Smooth muscle cell (in vitro differentiated cells): ENCODE measurements at regions not wholly inside any gene's neighbourhood (a gene's known extent, or its start where the extent isn't known, plus 50 kb on each side); places are given as distances from the start of the nearest gene placed in this dataset.

Experiments
- DNase-seq: peaks from one replicate; lab custom pipeline; 2025; ENCODE audit not compliant: unreplicated experiment; lab: John Stamatoyannopoulos, UW
- H2AFZ ChIP-seq: fragments of 200-600 bp; sonication (generic); 2 replicates; pipeline ENCODE4 v1.6.0; 2016; ENCODE audit warnings: antibody characterized with exemption, low read depth, mild to moderate bottlenecking
- H3F3A ChIP-seq: fragments of 200-600 bp; sonication (generic); 2 replicates; pipeline ENCODE4 v1.6.0; 2017; ENCODE audit warnings: antibody characterized with exemption, low read depth
- H3K27ac ChIP-seq: fragments of 200-600 bp; sonication (generic); 2 replicates; pipeline ENCODE4 v1.5.1; 2016; ENCODE audit warnings: low read depth, mild to moderate bottlenecking
- H3K27me3 ChIP-seq: fragments of 200-600 bp; sonication (generic); 2 replicates; pipeline ENCODE4 v1.6.1; 2016; ENCODE audit warnings: low read depth, mild to moderate bottlenecking
- H3K36me3 ChIP-seq: fragments of 200-600 bp; sonication (generic); 2 replicates; pipeline ENCODE4 v1.5.1; 2016; ENCODE audit warnings: low read depth
- H3K4me1 ChIP-seq: fragments of 200-600 bp; sonication (generic); 2 replicates; pipeline ENCODE4 v1.5.1; 2016; ENCODE audit warnings: low read depth
- H3K4me2 ChIP-seq: fragments of 200-600 bp; sonication (generic); 2 replicates; pipeline ENCODE4 v1.6.0; 2016; ENCODE audit warnings: mild to moderate bottlenecking
- H3K4me3 ChIP-seq: fragments of 200-600 bp; sonication (generic); 2 replicates; pipeline ENCODE4 v1.5.1; 2016; ENCODE audit warnings: mild to moderate bottlenecking
- H3K79me2 ChIP-seq: fragments of 200-600 bp; sonication (generic); 2 replicates; pipeline ENCODE4 v1.6.0; 2016; ENCODE audit warnings: low read depth, mild to moderate bottlenecking
- H3K9ac ChIP-seq: fragments of 200-600 bp; sonication (generic); 2 replicates; pipeline ENCODE4 v1.6.0; 2016; ENCODE audit warnings: low read depth
- H3K9me3 ChIP-seq: fragments of 200-600 bp; sonication (generic); replicated peaks from 2 replicates; pipeline ENCODE4 v1.5.1; 2016; ENCODE audit warnings: low read depth
- H4K20me1 ChIP-seq: fragments of 200-600 bp; sonication (generic); 2 replicates; pipeline ENCODE4 v1.6.0; 2016; ENCODE audit warnings: low read depth
- WGBS: methylation state at CpG from one replicate; pipeline ENCODE4 v1.1.7; 2016; ENCODE audit warnings: low lambda C conversion rate; 5-methylcytosine and 5-hydroxymethylcytosine counted together
- TF ChIP-seq, protein P1 (sequence below): fragments of 200-600 bp; sonication (generic); IDR thresholded peaks from 2 replicates; pipeline ENCODE4 v1.5.1; 2017; ENCODE audit warnings: borderline replicate concordance, mild to moderate bottlenecking, antibody characterized with exemption; ENCODE audit not compliant: insufficient read depth, poor library complexity, severe bottlenecking

DNA sequence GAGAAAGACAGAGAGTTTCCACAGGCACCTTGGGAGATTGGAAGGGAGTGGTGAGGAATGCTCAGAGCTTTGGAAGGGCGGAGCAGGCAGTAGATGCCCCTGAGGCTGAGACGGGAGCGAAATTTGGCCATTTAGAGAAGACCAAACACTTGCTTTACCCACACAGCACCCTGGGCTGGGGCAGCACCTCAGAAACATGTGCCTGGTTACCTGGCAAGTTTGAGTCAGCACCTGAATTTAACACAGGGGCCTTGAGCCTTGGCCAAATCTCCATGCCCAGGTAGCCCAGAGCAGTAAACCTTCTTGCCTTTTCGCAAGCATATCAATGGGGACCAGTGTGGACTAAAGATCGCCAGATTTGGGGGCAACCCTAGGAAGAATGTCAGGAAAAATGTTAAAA, 111.9 kb upstream of the NFE2L3 start:
- no peak overlapping the region for H3K4me3 ChIP-seq
- TF ChIP-seq, protein P1, sequence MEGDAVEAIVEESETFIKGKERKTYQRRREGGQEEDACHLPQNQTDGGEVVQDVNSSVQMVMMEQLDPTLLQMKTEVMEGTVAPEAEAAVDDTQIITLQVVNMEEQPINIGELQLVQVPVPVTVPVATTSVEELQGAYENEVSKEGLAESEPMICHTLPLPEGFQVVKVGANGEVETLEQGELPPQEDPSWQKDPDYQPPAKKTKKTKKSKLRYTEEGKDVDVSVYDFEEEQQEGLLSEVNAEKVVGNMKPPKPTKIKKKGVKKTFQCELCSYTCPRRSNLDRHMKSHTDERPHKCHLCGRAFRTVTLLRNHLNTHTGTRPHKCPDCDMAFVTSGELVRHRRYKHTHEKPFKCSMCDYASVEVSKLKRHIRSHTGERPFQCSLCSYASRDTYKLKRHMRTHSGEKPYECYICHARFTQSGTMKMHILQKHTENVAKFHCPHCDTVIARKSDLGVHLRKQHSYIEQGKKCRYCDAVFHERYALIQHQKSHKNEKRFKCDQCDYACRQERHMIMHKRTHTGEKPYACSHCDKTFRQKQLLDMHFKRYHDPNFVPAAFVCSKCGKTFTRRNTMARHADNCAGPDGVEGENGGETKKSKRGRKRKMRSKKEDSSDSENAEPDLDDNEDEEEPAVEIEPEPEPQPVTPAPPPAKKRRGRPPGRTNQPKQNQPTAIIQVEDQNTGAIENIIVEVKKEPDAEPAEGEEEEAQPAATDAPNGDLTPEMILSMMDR, result no peak
- no peak overlapping the region for H3K9ac ChIP-seq
- no peak overlapping the region for H2AFZ ChIP-seq
- H3K9me3 ChIP-seq, result no peaks in the 10 kb centered on the region
- no peaks in the 10 kb centered on the region for H3K79me2 ChIP-seq
- no peaks in the 10 kb centered on the region for H3K36me3 ChIP-seq
- no peaks in the 10 kb centered on the region for H3K4me1 ChIP-seq
- peaks cover 9% of the 10 kb centered on the region for H3K27me3 ChIP-seq
- DNase-seq, result no peak
- H4K20me1 ChIP-seq, result no peaks in the 10 kb centered on the region
- no peak overlapping the region for H3K27ac ChIP-seq
- no peak overlapping the region for H3K4me2 ChIP-seq
- WGBS, result over 99% methylated on average over 4 of the region's 5 CpGs
- H3F3A ChIP-seq, result no peaks in the 10 kb centered on the region

DNA sequence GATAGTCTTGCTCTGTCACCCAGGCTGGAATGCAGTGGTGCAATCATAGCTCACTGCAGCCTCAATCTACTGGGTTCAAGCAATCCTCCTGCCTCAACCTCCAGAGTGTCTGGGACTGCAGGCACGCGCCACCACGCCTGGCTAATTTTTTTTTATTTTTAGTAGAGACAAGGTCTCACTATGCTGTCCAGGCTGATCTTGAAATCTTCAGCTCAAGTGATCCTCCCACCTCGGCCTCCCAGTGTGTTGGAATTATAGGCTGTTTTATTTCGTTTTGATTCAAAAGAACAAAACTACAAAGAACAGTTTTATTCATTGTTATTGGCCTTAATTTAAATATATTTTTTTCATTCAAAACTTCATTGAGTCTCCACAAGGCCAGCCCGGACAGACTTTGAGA, 109.8 kb upstream of the NFE2L3 start:
- Histone ChIP-seq H3K9me3 (no peaks in the 10 kb centered on the region), H3F3A (no peaks in the 10 kb centered on the region), H3K27me3 (peaks cover 9% of the 10 kb centered on the region), H3K9ac (no peak overlapping the region), H4K20me1 (no peaks in the 10 kb centered on the region), H3K4me3 (no peak overlapping the region), H3K4me2 (no peak overlapping the region), H3K79me2 (no peaks in the 10 kb centered on the region), H2AFZ (no peak overlapping the region), H3K4me1 (no peaks in the 10 kb centered on the region), H3K27ac (no peak overlapping the region), H3K36me3 (no peaks in the 10 kb centered on the region)
- 93% methylated on average over 6 of the region's 6 CpGs for WGBS
- TF ChIP-seq, protein P1, result no peak
- no peak for DNase-seq

DNA sequence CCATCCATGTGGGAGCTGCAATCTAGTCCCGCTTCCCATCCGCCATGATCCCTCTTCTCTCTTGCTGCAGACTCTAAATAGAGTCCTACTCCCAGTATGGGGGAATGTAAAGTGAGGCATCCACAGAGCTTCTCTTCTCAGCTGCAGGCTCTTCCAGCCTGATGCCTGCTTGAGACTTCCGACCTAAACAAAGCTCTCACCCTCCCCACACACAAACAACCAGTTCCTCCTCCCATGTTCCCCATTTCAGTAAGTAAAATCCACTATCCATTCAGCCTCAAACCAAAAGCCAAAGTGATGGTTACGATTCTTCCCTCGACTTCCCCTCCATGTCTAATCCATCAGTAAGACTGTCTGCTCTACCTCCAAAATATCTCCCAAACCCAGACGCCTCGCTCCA, 108.2 kb upstream of the NFE2L3 start:
- no peak for DNase-seq
- Histone ChIP-seq H2AFZ (no peak overlapping the region), H3K27ac (no peak overlapping the region), H3F3A (no peaks in the 10 kb centered on the region), H3K27me3 (peaks cover 4% of the 10 kb centered on the region), H4K20me1 (no peaks in the 10 kb centered on the region), H3K36me3 (no peaks in the 10 kb centered on the region), H3K9ac (no peak overlapping the region), H3K79me2 (no peaks in the 10 kb centered on the region), H3K4me3 (no peak overlapping the region), H3K4me1 (no peaks in the 10 kb centered on the region), H3K9me3 (no peaks in the 10 kb centered on the region), H3K4me2 (no peak overlapping the region)
- TF ChIP-seq, protein P1, result no peak
- WGBS, result 95% methylated on average over 7 of the region's 7 CpGs

DNA sequence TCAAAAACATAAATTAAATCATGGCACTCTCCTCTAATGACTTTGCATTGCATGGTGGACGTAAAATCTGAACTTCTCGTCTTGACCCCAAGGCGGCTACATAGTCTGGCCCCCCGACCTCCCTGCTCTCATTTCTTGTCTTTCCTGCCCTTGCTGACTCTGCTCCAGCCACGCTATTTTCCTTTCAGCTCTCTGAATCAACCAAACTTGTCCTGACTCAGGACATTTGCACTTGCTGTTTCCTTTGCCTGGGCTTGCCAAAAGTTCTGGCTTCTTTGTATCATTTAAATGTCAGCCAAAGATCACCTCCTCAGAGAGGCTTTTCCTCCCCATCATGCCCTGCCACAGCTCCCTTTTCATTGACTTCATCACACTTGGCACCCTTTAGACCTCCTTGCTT, 107.7 kb upstream of the NFE2L3 start:
- no peaks in the 10 kb centered on the region for H4K20me1 ChIP-seq
- WGBS, result 95% methylated on average over 5 of the region's 5 CpGs

More for the DNA sequence above, 107.7 kb upstream of the NFE2L3 start:
- Histone ChIP-seq H3K4me1 (no peaks in the 10 kb centered on the region), H3K4me2 (no peak overlapping the region), H3K9ac (no peak overlapping the region), H3K27me3 (no peaks in the 10 kb centered on the region), H3K79me2 (no peaks in the 10 kb centered on the region), H3K4me3 (no peak overlapping the region), H3K27ac (no peak overlapping the region), H3K9me3 (no peaks in the 10 kb centered on the region), H2AFZ (no peak overlapping the region), H3K36me3 (no peaks in the 10 kb centered on the region), H3F3A (no peaks in the 10 kb centered on the region)
- TF ChIP-seq, protein P1, result no peak
- no peak for DNase-seq
